ENCODE measurements at regions not wholly inside any gene's neighbourhood (a gene's known extent, or its start where the extent isn't known, plus 50 kb on each side); places are given as distances from the start of the nearest gene placed in this dataset.
"Not testable (repeated sequence)": the region's sequence is repeated elsewhere in the genome, so short reads cannot be mapped to it uniquely, and the experiment has no call there.

DNA sequence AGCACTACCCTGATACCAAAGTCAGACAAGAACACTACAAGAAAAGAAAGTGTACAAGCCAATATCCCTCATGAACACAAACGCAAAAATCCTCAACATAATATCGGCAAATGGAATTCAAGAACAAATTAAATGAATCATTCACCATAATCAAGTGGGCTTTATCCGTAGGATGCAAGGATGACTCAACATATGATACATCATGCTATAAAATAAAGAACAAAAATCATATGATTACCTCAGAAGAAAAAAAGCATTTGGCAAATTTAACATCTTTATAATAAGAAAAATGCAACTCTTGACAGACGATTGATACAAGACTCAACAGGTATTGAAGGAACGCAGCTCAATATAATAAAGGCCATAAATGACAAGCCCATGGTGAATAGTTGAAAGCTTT, 843.9 kb downstream of the FRK start:
- H3K9me3 ChIP-seq (ENCODE audit: control insufficient read depth, low read length) = no peaks in the 10 kb centered on the region
- H3K4me1 ChIP-seq (ENCODE audit: control insufficient read depth, insufficient read depth, low read length, poor library complexity, severe bottlenecking) = no peaks in the 10 kb centered on the region
- 89 to 100% methylated on average over 2 to 3 of the region's 5 CpGs for WGBS, 2 experiments (ENCODE audit: insufficient coverage in 2 of 2)
- no peaks in the 10 kb centered on the region for H3K36me3 ChIP-seq (ENCODE audit: control insufficient read depth, insufficient read depth, low read length)
- no peak overlapping the region for H3K27ac ChIP-seq (ENCODE audit: low read depth, low read length, severe bottlenecking)
- H3K4me3 ChIP-seq (ENCODE audit: extremely low read depth, insufficient read depth, low read length, poor library complexity, severe bottlenecking) = no peak overlapping the region

- Histone ChIP-seq H3K36me3 (ENCODE audit: control insufficient read depth, insufficient read depth, low read length) (no peaks in the 10 kb centered on the region), H3K9me3 (ENCODE audit: control insufficient read depth, low read length) (no peaks in the 10 kb centered on the region), H3K4me1 (ENCODE audit: control insufficient read depth, insufficient read depth, low read length, poor library complexity, severe bottlenecking) (no peaks in the 10 kb centered on the region), H3K4me3 (ENCODE audit: extremely low read depth, insufficient read depth, low read length, poor library complexity, severe bottlenecking) (no peak overlapping the region), H3K27ac (ENCODE audit: low read depth, low read length, severe bottlenecking) (no peak overlapping the region)
- WGBS, 2 experiments (ENCODE audit: insufficient coverage in 2 of 2) = 83 to 100% methylated on average over 1 of the region's 1 CpG
These were observed 846.4 kb downstream of the FRK start for GRCh38 chr6:115214283-115214682.

GRCh38 chr6:115203381-115203780, 857.3 kb downstream of the FRK start:
- Histone ChIP-seq H3K36me3 (ENCODE audit: control insufficient read depth, insufficient read depth, low read length) (no peaks in the 10 kb centered on the region), H3K4me1 (ENCODE audit: control insufficient read depth, insufficient read depth, low read length, poor library complexity, severe bottlenecking) (no peaks in the 10 kb centered on the region), H3K27ac (ENCODE audit: low read depth, low read length, severe bottlenecking) (no peak overlapping the region), H3K9me3 (ENCODE audit: control insufficient read depth, low read length) (peaks cover 5% of the 10 kb centered on the region), H3K4me3 (ENCODE audit: extremely low read depth, insufficient read depth, low read length, poor library complexity, severe bottlenecking) (no peak overlapping the region)
- no CpG with 5 or more reads among the region's 4 CpGs for WGBS, 2 experiments (ENCODE audit: insufficient coverage in 2 of 2)

DNA sequence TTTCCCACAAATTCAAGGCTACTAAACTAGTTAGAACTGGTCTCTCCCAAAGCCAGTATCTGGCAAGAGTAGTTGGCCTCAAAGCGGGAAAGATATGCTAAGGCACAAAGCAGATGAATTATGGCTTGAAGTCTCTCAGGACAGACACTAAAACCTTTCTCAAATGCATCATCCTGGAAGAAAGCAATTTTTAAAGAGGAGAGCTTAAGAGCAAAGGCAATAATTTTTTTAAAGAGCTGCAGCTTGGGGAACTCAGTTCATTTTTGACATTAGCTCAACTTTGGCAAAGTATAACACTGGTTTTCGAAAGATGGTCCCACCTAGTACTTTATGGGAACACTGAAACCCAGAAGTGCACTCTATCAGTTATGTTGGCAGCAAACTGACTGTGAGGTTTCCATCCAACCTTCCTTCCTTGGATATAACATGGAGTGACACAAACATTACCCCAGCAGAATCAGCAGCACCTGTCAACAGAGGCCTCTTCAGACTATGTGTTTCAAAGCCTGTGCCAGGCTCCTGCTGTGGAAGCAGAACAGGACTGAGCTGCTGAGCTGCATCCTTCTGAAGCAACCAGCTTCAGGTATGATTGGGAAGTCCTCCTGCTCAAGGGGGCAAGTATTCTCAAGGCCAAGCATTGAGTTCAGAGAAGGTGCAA, 852.3 kb upstream of the HS3ST5 start:
- H3K36me3 ChIP-seq (ENCODE audit: control insufficient read depth, insufficient read depth, low read length) = no peaks in the 10 kb centered on the region
- WGBS, 2 experiments (ENCODE audit: insufficient coverage in 2 of 2) = 71% methylated on average over 1 of the region's 2 CpGs
- no peaks in the 10 kb centered on the region for H3K4me1 ChIP-seq (ENCODE audit: control insufficient read depth, insufficient read depth, low read length, poor library complexity, severe bottlenecking)
- H3K27ac ChIP-seq (ENCODE audit: low read depth, low read length, severe bottlenecking) = no peak overlapping the region
- H3K4me3 ChIP-seq (ENCODE audit: extremely low read depth, insufficient read depth, low read length, poor library complexity, severe bottlenecking) = no peak overlapping the region
- H3K9me3 ChIP-seq (ENCODE audit: control insufficient read depth, low read length) = peaks cover 5% of the 10 kb centered on the region

GRCh38 chr6:115191989-115192388, 849.2 kb upstream of the HS3ST5 start:
- Histone ChIP-seq H3K9me3 (ENCODE audit: control insufficient read depth, low read length) (no peaks in the 10 kb centered on the region), H3K27ac (ENCODE audit: low read depth, low read length, severe bottlenecking) (no peak overlapping the region), H3K4me3 (ENCODE audit: extremely low read depth, insufficient read depth, low read length, poor library complexity, severe bottlenecking) (no peak overlapping the region), H3K4me1 (ENCODE audit: control insufficient read depth, insufficient read depth, low read length, poor library complexity, severe bottlenecking) (no peaks in the 10 kb centered on the region), H3K36me3 (ENCODE audit: control insufficient read depth, insufficient read depth, low read length) (no peaks in the 10 kb centered on the region)
- WGBS, 2 experiments (ENCODE audit: insufficient coverage in 2 of 2) = no CpG with 5 or more reads among the region's 1 CpG

- Histone ChIP-seq H3K9me3 (ENCODE audit: control insufficient read depth, low read length) (no peaks in the 10 kb centered on the region), H3K4me1 (ENCODE audit: control insufficient read depth, insufficient read depth, low read length, poor library complexity, severe bottlenecking) (no peaks in the 10 kb centered on the region), H3K36me3 (ENCODE audit: control insufficient read depth, insufficient read depth, low read length) (no peaks in the 10 kb centered on the region), H3K4me3 (ENCODE audit: extremely low read depth, insufficient read depth, low read length, poor library complexity, severe bottlenecking) (no peak overlapping the region), H3K27ac (ENCODE audit: low read depth, low read length, severe bottlenecking) (no peak overlapping the region)
- no CpG with 5 or more reads among the region's 1 CpG for WGBS, 2 experiments (ENCODE audit: insufficient coverage in 2 of 2)
These were observed 847.7 kb upstream of the HS3ST5 start for GRCh38 chr6:115190534-115190933.

DNA sequence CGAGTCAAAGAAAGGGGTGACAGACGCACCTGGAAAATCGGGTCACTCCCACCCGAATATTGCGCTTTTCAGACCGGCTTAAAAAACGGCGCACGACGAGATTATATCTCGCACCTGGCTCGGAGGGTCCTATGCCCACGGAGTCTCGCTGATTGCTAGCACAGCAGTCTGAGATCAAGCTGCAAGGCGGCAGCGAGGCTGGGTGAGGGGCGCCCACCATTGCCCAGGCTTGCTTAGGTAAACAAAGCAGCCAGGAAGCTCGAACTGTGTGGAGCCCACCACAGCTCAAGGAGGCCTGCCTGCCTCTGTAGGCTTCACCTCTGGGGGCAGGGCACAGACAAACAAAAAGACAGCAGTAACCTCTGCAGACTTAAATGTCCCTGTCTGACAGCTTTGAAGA, 832.6 kb upstream of the HS3ST5 start:
- 97 to 100% methylated on average over 6 to 13 of the region's 18 CpGs for WGBS, 2 experiments (ENCODE audit: insufficient coverage in 2 of 2)
- H3K27ac ChIP-seq (ENCODE audit: low read depth, low read length, severe bottlenecking); H3K4me3 ChIP-seq (ENCODE audit: extremely low read depth, insufficient read depth, low read length, poor library complexity, severe bottlenecking): not testable (repeated sequence)

DNA sequence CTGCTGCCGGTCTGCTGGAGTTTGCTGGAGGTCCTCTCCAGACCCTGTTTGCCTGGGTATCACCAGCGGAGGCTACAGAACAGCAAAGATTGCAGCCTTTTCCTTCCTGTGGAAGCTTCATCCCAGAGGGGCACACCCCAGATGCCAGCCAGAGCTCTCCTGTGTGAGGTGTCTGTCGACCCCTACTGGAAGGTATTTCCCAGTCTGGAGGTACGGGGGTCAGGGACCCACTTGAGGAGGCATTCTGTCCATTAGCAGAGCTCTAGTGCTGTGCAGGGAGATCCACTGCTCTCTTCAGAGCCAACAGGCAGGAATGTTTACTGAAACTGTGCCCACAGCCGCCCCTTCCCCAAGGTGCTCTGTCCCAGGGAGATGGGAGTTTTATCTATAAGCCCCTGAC, 823.1 kb upstream of the HS3ST5 start:
- not testable (repeated sequence) for H3K27ac ChIP-seq (ENCODE audit: low read depth, low read length, severe bottlenecking); H3K4me1 ChIP-seq (ENCODE audit: control insufficient read depth, insufficient read depth, low read length, poor library complexity, severe bottlenecking); H3K9me3 ChIP-seq (ENCODE audit: control insufficient read depth, low read length); H3K4me3 ChIP-seq (ENCODE audit: extremely low read depth, insufficient read depth, low read length, poor library complexity, severe bottlenecking); H3K36me3 ChIP-seq (ENCODE audit: control insufficient read depth, insufficient read depth, low read length)
- 89 to 92% methylated on average over 3 to 5 of the region's 5 CpGs for WGBS, 2 experiments (ENCODE audit: insufficient coverage in 2 of 2)

More for the DNA sequence above, 832.6 kb upstream of the HS3ST5 start:
- H3K9me3 ChIP-seq (ENCODE audit: control insufficient read depth, low read length); H3K36me3 ChIP-seq (ENCODE audit: control insufficient read depth, insufficient read depth, low read length); H3K4me1 ChIP-seq (ENCODE audit: control insufficient read depth, insufficient read depth, low read length, poor library complexity, severe bottlenecking): not testable (repeated sequence)

DNA sequence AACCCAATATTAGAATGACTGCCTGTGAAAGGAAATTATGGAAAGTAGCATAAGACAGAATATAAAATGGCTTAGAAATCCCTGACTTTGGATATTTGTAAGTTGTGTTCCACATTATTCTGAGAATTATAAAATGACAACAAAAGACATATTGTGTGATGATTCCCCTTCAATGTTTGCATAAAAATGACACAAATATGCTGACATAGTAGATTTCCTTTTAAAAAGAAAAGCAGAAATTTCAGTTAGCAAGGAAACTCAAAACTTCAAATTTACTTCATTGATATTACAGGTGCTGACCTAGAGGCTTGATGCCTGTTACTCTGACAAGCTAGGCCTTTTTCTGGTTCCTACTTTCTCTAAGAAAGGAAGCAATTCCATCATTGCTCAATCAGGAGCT, 816.9 kb upstream of the HS3ST5 start:
- Histone ChIP-seq H3K4me3 (ENCODE audit: extremely low read depth, insufficient read depth, low read length, poor library complexity, severe bottlenecking) (no peak overlapping the region), H3K4me1 (ENCODE audit: control insufficient read depth, insufficient read depth, low read length, poor library complexity, severe bottlenecking) (no peaks in the 10 kb centered on the region), H3K27ac (ENCODE audit: low read depth, low read length, severe bottlenecking) (no peak overlapping the region), H3K36me3 (ENCODE audit: control insufficient read depth, insufficient read depth, low read length) (no peaks in the 10 kb centered on the region), H3K9me3 (ENCODE audit: control insufficient read depth, low read length) (no peaks in the 10 kb centered on the region)

DNA sequence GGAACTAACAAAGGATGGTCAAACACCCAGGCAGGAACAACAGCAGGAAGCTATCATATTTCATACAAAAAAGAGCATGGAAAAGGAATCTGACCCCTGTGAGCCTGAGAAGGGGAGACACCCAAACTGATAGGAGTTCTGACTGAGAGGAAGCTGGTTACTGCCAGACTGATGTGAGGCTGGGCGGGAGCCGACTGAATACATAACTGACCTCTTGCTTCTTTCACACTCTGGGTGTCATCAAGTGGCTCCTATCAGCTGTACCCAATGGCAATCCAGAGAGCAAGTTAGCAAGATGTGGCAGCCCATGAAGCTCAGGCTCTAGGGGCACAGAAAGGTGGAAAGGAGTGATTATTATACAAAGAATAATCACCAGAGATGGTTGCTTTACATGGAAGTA, 795.1 kb upstream of the HS3ST5 start:
- no peak overlapping the region for H3K27ac ChIP-seq (ENCODE audit: low read depth, low read length, severe bottlenecking)
- 100% methylated on average over 1 of the region's 2 CpGs; no CpG with 5 or more reads in 1 of the 2 experiments for WGBS, 2 experiments (ENCODE audit: insufficient coverage in 2 of 2)
- H3K36me3 ChIP-seq (ENCODE audit: control insufficient read depth, insufficient read depth, low read length) = no peaks in the 10 kb centered on the region

DNA sequence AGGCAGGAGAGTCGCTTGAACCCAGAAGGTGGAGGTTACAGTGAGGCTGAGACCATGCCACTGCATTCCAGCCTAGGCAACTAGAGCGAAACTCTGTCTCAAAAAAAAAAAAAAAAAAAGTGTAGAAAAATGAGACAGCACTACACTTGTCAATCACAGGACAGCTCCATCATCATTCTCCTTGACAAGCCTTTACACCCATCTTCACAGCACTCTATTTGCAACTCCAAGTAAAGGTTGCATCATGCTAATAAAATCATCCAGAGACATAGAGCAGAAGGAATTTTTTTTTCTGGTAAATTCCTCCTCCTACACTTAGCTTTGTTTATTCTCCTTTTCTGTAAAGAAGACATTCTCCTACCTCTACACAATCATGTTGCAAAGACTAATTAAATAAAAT, 791.0 kb upstream of the HS3ST5 start:
- no peak overlapping the region for H3K4me3 ChIP-seq (ENCODE audit: extremely low read depth, insufficient read depth, low read length, poor library complexity, severe bottlenecking)
- H3K36me3 ChIP-seq (ENCODE audit: control insufficient read depth, insufficient read depth, low read length) = no peaks in the 10 kb centered on the region
- 100% methylated on average over 1 of the region's 2 CpGs; no CpG with 5 or more reads in 1 of the 2 experiments for WGBS, 2 experiments (ENCODE audit: insufficient coverage in 2 of 2)
- H3K27ac ChIP-seq (ENCODE audit: low read depth, low read length, severe bottlenecking) = no peak overlapping the region
- H3K9me3 ChIP-seq (ENCODE audit: control insufficient read depth, low read length) = peaks cover 5% of the 10 kb centered on the region
- H3K4me1 ChIP-seq (ENCODE audit: control insufficient read depth, insufficient read depth, low read length, poor library complexity, severe bottlenecking) = no peaks in the 10 kb centered on the region

More for the DNA sequence above, 795.1 kb upstream of the HS3ST5 start:
- Histone ChIP-seq H3K9me3 (ENCODE audit: control insufficient read depth, low read length) (no peaks in the 10 kb centered on the region), H3K4me3 (ENCODE audit: extremely low read depth, insufficient read depth, low read length, poor library complexity, severe bottlenecking) (no peak overlapping the region), H3K4me1 (ENCODE audit: control insufficient read depth, insufficient read depth, low read length, poor library complexity, severe bottlenecking) (no peaks in the 10 kb centered on the region)

Data from mesodermal cell (in vitro differentiated cells).